SK-N-SH treated with all-trans-retinoic acid at 6 μM for 48 hours (cell line): ENCODE measurements at regions not wholly inside any gene's neighbourhood (a gene's known extent, or its start where the extent isn't known, plus 50 kb on each side); places are given as distances from the start of the nearest gene placed in this dataset.

Source experiments
- ATAC-seq: fragments of 200-7000 bp; cut with Tn5 transposase; 3 replicates; pipeline ENCODE4 v1.9.1; 2020; ENCODE audit warnings: mild to moderate bottlenecking, moderate library complexity
- ARNTL ChIP-seq: fragments of 450-650 bp; formaldehyde crosslinking; IDR thresholded peaks from 2 replicates; pipeline ENCODE4 v1.5.0; 2020; ENCODE audit warnings: low read depth, mild to moderate bottlenecking, moderate library complexity, borderline replicate concordance
- BACH2 ChIP-seq: fragments of 250-450 bp; sonication (Bioruptor Pico); IDR thresholded peaks from 2 replicates; pipeline ENCODE4 v1.9.0; 2021; ENCODE audit warnings: mild to moderate bottlenecking, borderline replicate concordance
- CREB5 ChIP-seq: fragments of 250-450 bp; sonication (Bioruptor Pico); IDR thresholded peaks from 2 replicates; pipeline ENCODE4 v1.5.1; 2020; ENCODE audit warnings: low read depth, mild to moderate bottlenecking, moderate library complexity
- CSRNP3 ChIP-seq: fragments of 250-450 bp; sonication (Bioruptor Pico); IDR thresholded peaks from 2 replicates; pipeline ENCODE4 v1.5.1; 2021; ENCODE audit warnings: mild to moderate bottlenecking, moderate library complexity
- ESRRG ChIP-seq: fragments of 250-450 bp; sonication (Bioruptor Pico); IDR thresholded peaks from 2 replicates; pipeline ENCODE4 v1.6.1; 2021; ENCODE audit warnings: mild to moderate bottlenecking
- GLIS3 ChIP-seq: fragments of 250-450 bp; sonication (Bioruptor Pico); IDR thresholded peaks from 2 replicates; pipeline ENCODE4 v1.5.0; 2020; ENCODE audit warnings: mild to moderate bottlenecking, moderate library complexity
- ISL1 ChIP-seq: fragments of 250-450 bp; sonication (Bioruptor Pico); IDR thresholded peaks from 2 replicates; pipeline ENCODE4 v2.1.2; 2022; ENCODE audit warnings: mild to moderate bottlenecking, moderate library complexity
- OSR1 ChIP-seq: fragments of 250-450 bp; sonication (Bioruptor Pico); IDR thresholded peaks from 2 replicates; pipeline ENCODE4 v1.8.0; 2022; ENCODE audit warnings: moderate library complexity, mild to moderate bottlenecking, inconsistent platforms
- PATZ1 ChIP-seq: fragments of 250-450 bp; sonication (Bioruptor Pico); IDR thresholded peaks from 2 replicates; pipeline ENCODE4 v1.8.0; 2020; ENCODE audit warnings: mild to moderate bottlenecking, moderate library complexity, borderline replicate concordance
- POU6F1 ChIP-seq: fragments of 250-450 bp; sonication (Bioruptor Pico); IDR thresholded peaks from 2 replicates; pipeline ENCODE4 v1.8.0; 2021; ENCODE audit warnings: low read depth, mild to moderate bottlenecking, moderate library complexity, borderline replicate concordance
- PPARA ChIP-seq: fragments of 250-450 bp; sonication (Bioruptor Pico); IDR thresholded peaks from 2 replicates; pipeline ENCODE4 v1.5.0; 2020; ENCODE audit warnings: mild to moderate bottlenecking, borderline replicate concordance
- RARB ChIP-seq: fragments of 250-450 bp; sonication (Bioruptor Pico); IDR thresholded peaks from 2 replicates; pipeline ENCODE4 v1.8.0; 2021; ENCODE audit warnings: mild to moderate bottlenecking, moderate library complexity
- SNAI2 ChIP-seq: fragments of 250-450 bp; sonication (Bioruptor Pico); IDR thresholded peaks from 2 replicates; pipeline ENCODE4 v1.5.0; 2020; ENCODE audit warnings: mild to moderate bottlenecking, moderate library complexity
- TOX ChIP-seq: fragments of 250-450 bp; sonication (Bioruptor Pico); IDR thresholded peaks from 2 replicates; pipeline ENCODE4 v1.8.0; 2021; ENCODE audit warnings: mild to moderate bottlenecking, moderate library complexity, borderline replicate concordance
- TSHZ2 ChIP-seq: fragments of 250-450 bp; sonication (Bioruptor Pico); IDR thresholded peaks from 2 replicates; pipeline ENCODE4 v1.5.0; 2020; ENCODE audit warnings: mild to moderate bottlenecking, moderate library complexity
- ZFP3 ChIP-seq: fragments of 250-450 bp; sonication (Bioruptor Pico); IDR thresholded peaks from 2 replicates; pipeline ENCODE4 v1.5.0; 2020; ENCODE audit warnings: mild to moderate bottlenecking, moderate library complexity
- ZFP30 ChIP-seq: fragments of 450-650 bp; formaldehyde crosslinking; IDR thresholded peaks from 2 replicates; pipeline ENCODE4 v1.5.0; 2022; ENCODE audit warnings: mild to moderate bottlenecking, moderate library complexity
- ZNF565 ChIP-seq: fragments of 450-650 bp; formaldehyde crosslinking; conservative IDR thresholded peaks from 2 replicates; pipeline ENCODE4 v1.5.0; 2020; ENCODE audit warnings: low read depth, mild to moderate bottlenecking, moderate library complexity
- ZNF8 ChIP-seq: fragments of 450-650 bp; formaldehyde crosslinking; IDR thresholded peaks from 2 replicates; pipeline ENCODE4 v1.5.0; 2020; ENCODE audit warnings: mild to moderate bottlenecking, moderate library complexity

- no peak for ATAC-seq
- TF ChIP-seq ZFP3 (CRISPR knock-in tag) (no peak), BACH2 (CRISPR knock-in tag) (no peak), POU6F1 (CRISPR knock-in tag) (no peak), RARB (CRISPR knock-in tag) (no peak), ESRRG (no peak), CSRNP3 (CRISPR knock-in tag) (no peak), GLIS3 (CRISPR knock-in tag) (no peak), ISL1 (CRISPR knock-in tag) (no peak), PATZ1 (CRISPR knock-in tag) (no peak), ZNF565 (CRISPR knock-in tag) (no peak), ARNTL (CRISPR knock-in tag) (no peak), OSR1 (CRISPR knock-in tag) (no peak), SNAI2 (no peak)
These were observed 118.8 kb upstream of the STK17B start for GRCh38 chr2:196290136-196290535.

GRCh38 chr2:196290569-196290968 lies 119.2 kb upstream of the STK17B start:
- TF ChIP-seq CSRNP3 (CRISPR knock-in tag) (no peak), ZFP3 (CRISPR knock-in tag) (no peak), ARNTL (CRISPR knock-in tag) (no peak), ZFP30 (CRISPR knock-in tag) (no peak), GLIS3 (CRISPR knock-in tag) (no peak), PATZ1 (CRISPR knock-in tag) (no peak), BACH2 (CRISPR knock-in tag) (no peak), ISL1 (CRISPR knock-in tag) (no peak), TOX (no peak), TSHZ2 (CRISPR knock-in tag) (no peak), ESRRG (no peak), OSR1 (CRISPR knock-in tag) (no peak), ZNF8 (CRISPR knock-in tag) (no peak), SNAI2 (no peak), PPARA (no peak), CREB5 (CRISPR knock-in tag) (no peak), ZNF565 (CRISPR knock-in tag) (no peak), RARB (CRISPR knock-in tag) (no peak)
- ATAC-seq: no peak
